Pancreas (tissue), 10 donors: ENCODE measurements at regions not wholly inside any gene's neighbourhood (a gene's known extent, or its start where the extent isn't known, plus 50 kb on each side); places are given as distances from the start of the nearest gene placed in this dataset.
A peak's percentile ranks its signal among the peaks of the same experiment; 100 is the strongest.

Experiments used
- ATAC-seq, 4 donors: fragments of 200-7000 bp; cut with Tn5 transposase; one replicate each; pipeline versions ENCODE4 v1.8.0 to v1.9.1; 2020; ENCODE audit warnings: mild to moderate bottlenecking in 4 of 4, moderate library complexity in 4 of 4
- DNase-seq, 6 donors: peaks; one replicate each; pipeline ENCODE4 v3.0.0-alpha.2; 2020
- FAIRE-seq: peaks from 2 replicates; lab custom pipeline; 2012; peaks lifted over from hg19 to GRCh38; lab: Jason Lieb, UNC
- H3K27ac ChIP-seq, 4 donors: fragments of 200-600 bp; sonication (generic); 1 replicate in 3 of 4; 2 replicates in 1 of 4; pipeline versions ENCODE4 v1.5.0 to v1.8.0; 2020
- H3K27me3 ChIP-seq, 4 donors: fragments of 200-600 bp; one replicate each; pipeline ENCODE4 v1.8.0; 2021
- H3K36me3 ChIP-seq, 3 donors: fragments of 200-600 bp; sonication (generic) in 1 of 3; one replicate each; pipeline versions ENCODE4 v1.5.0 to v1.8.0; 2020 to 2021
- H3K4me1 ChIP-seq, 3 donors: fragments of 200-600 bp; one replicate each; pipeline ENCODE4 v1.8.0; 2021
- H3K4me3 ChIP-seq, 4 donors: fragments of 200-600 bp; sonication (generic) in 2 of 4; one replicate each; pipeline versions ENCODE4 v1.5.0 to v1.8.0; 2020 to 2021
- H3K9me3 ChIP-seq, 4 donors: fragments of 200-600 bp; one replicate each; pipeline ENCODE4 v1.8.0; 2021
- CTCF ChIP-seq, 4 donors: fragments of 200-600 bp; sonication (generic) in 3 of 4; IDR thresholded peaks; one replicate each; pipeline versions ENCODE4 v1.5.0 to v1.8.0; 2021; ENCODE audit warnings: antibody characterized with exemption in 4 of 4
- WGBS, 2 donors: extraction: QIAGEN DNeasy Blood & Tissue Kit; methylation state at CpG; one replicate each; pipeline ENCODE4 v1.1.7; 2013; 5-methylcytosine and 5-hydroxymethylcytosine counted together
- intact Hi-C, 3 donors: fragments of 100-400 bp; cut with DNase I; formaldehyde crosslinking; loops; one replicate each; pipeline versions ENCODE4 v1.11.1 to v1.14.2; 2022
- donor health status: healthy with polysubstance abuse.
- donor health status: DM: no; HTN: no; CAD: no; lungs with moderate emphysema.
- donor health status: DM: no; HTN: no; CAD: no.
- donor health status: control.
- donor health status: control.
- donor health status: Bipolar disorder and iron deficiency.
- donor health status: DM: yes; HTN: yes; CAD: no.
- donor health status: DM: no; HTN: no; CAD: no.
- donor health status: DM: no; HTN: no; CAD: no.
- donor health status: DM: yes; HTN: yes; CAD: no.

- 71 to 80% methylated on average over 8 of the region's 8 CpGs for WGBS, 2 donors
- ATAC-seq (no peak), FAIRE-seq (no peak), DNase-seq (peak in 1 of 6 donors; percentile 16)
- TF ChIP-seq CTCF (IDR thresholded peaks at IDR 0.05): no peak
- Histone ChIP-seq H3K27ac (no peak overlapping the region), H3K4me1 (no peaks in the 10 kb centered on the region), H3K4me3 (no peak overlapping the region), H3K27me3 (no peaks in the 10 kb centered on the region), H3K36me3 (no peaks in the 10 kb centered on the region), H3K9me3 (no peaks in the 10 kb centered on the region)
- intact Hi-C loops: no loop called here
These were observed 811.6 kb downstream of the GLUD2 start for GRCh38 chrX:121858867-121859647.

DNA sequence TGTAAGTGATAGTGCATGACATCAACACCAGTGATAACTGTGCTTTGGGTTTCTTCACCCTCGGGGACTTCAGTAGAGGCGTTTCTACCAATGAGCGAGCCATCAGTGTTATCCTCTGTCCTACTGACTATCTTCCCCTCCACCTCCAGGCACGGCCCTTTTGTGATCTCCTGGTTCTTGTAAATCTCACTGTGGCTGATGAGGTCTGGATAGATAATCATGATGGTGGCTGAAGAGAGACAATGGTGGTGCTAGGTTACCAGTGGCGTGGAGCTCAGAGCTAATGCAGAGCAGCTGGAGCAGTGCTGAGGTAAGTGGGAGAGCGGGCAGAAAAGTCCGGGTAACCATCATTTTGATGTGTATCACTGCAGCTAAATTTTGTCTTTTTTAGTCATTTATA is 816.6 kb downstream of the GLUD2 start:
- no peaks in the 10 kb centered on the region for H3K36me3 ChIP-seq
- no peak for TF ChIP-seq CTCF (IDR thresholded peaks at IDR 0.05)
- ATAC-seq (no peak), DNase-seq (no peak), FAIRE-seq (no peak)
- WGBS, 2 donors: 68 to 70% methylated on average over 7 of the region's 7 CpGs
- intact Hi-C loops: no loop called here
- H3K27ac ChIP-seq: no peak overlapping the region
- no peaks in the 10 kb centered on the region for H3K9me3 ChIP-seq
- H3K4me1 ChIP-seq: no peaks in the 10 kb centered on the region
- H3K4me3 ChIP-seq: no peak overlapping the region
- H3K27me3 ChIP-seq: no peaks in the 10 kb centered on the region

- no peaks in the 10 kb centered on the region for H3K27me3 ChIP-seq
- H3K27ac ChIP-seq: no peak overlapping the region
- no peak for TF ChIP-seq CTCF (IDR thresholded peaks at IDR 0.05)
- H3K4me1 ChIP-seq: no peaks in the 10 kb centered on the region
- FAIRE-seq: no peak
- no peaks in the 10 kb centered on the region for H3K36me3 ChIP-seq
- DNase-seq: no peak
- H3K9me3 ChIP-seq: no peaks in the 10 kb centered on the region
- intact Hi-C loops: no loop called here
- 29 to 49% methylated on average over 2 of the region's 2 CpGs for WGBS, 2 donors
- H3K4me3 ChIP-seq: no peak overlapping the region
- ATAC-seq: no peak
These were observed 817.2 kb downstream of the GLUD2 start for GRCh38 chrX:121864561-121864960.

DNA sequence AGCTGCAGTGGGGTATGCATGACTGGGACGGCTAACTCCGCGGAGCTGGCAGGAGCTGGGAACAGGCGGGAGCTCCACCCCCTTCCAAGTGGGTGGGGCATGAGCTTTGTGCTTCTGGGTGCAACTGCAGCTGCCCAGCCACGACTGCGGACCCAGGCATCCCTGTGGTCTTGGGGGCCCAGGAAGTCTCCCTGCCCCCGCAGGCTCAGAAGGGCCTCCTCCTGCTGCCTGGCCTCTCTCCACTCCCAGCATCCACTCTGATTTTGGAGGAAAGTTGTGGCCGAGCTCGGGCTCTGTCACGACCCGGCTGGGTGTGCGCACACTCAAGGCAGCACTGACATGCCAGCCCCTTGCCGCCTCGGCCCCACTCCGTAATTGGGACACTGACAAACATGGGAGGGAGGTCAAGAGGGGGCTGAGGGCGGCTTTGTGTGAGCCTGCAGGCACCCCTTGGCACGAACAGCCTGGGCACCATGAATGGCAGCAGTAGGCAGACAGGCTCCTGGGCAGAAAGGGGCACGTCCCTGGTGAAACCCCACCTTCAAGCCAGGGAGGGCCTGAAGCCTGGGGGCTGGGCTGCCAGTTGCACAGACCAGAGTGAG is 822.6 kb downstream of the GLUD2 start:
- H3K27me3 ChIP-seq: no peaks in the 10 kb centered on the region
- intact Hi-C loops: no loop called here
- no peaks in the 10 kb centered on the region for H3K36me3 ChIP-seq
- DNase-seq (peak in 1 of 6 donors; percentile 57), FAIRE-seq (no peak), ATAC-seq (no peak)
- no peak overlapping the region for H3K4me3 ChIP-seq
- 81 to 87% methylated on average over 18 of the region's 18 CpGs for WGBS, 2 donors
- TF ChIP-seq CTCF (IDR thresholded peaks at IDR 0.05): no peak
- no peak overlapping the region for H3K27ac ChIP-seq
- no peaks in the 10 kb centered on the region for H3K4me1 ChIP-seq
- no peaks in the 10 kb centered on the region for H3K9me3 ChIP-seq

DNA sequence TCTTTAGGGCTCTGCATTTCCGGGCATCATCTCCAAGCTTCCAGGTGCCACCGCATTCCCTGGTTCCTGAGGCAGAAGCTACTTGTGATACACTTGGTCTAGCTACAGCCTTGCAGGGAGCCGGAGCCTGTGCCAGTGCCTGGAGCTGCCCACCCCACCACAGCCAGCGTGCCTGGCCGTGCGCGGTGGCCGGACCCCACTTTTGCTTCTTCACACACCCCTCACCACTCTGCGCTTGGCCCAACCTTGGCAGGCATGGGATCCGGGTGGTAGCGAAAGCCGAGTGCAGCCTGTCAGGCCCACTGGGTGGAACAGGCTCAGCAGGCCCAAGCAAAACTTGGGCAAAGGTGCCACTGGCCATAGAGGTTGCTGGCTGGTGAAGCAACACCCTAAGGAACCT is 823.7 kb downstream of the GLUD2 start:
- intact Hi-C loops: no loop called here
- 90 to 94% methylated on average over 12 of the region's 12 CpGs for WGBS, 2 donors
- no peak overlapping the region for H3K4me3 ChIP-seq
- H3K4me1 ChIP-seq: no peaks in the 10 kb centered on the region
- H3K36me3 ChIP-seq: no peaks in the 10 kb centered on the region
- ATAC-seq (no peak), DNase-seq (peak in 1 of 6 donors; percentile 35), FAIRE-seq (no peak)
- TF ChIP-seq CTCF (IDR thresholded peaks at IDR 0.05): no peak
- H3K27ac ChIP-seq: no peak overlapping the region
- no peaks in the 10 kb centered on the region for H3K9me3 ChIP-seq
- no peaks in the 10 kb centered on the region for H3K27me3 ChIP-seq
